Lower lobe of right lung (tissue), 2 donors: ENCODE measurements at regions not wholly inside any gene's neighbourhood (a gene's known extent, or its start where the extent isn't known, plus 50 kb on each side); places are given as distances from the start of the nearest gene placed in this dataset.

Experiments used
- ATAC-seq, 2 donors: fragments of 200-7000 bp; cut with Tn5 transposase; one replicate each; pipeline ENCODE4 v1.9.1; 2020 to 2022; ENCODE audit warnings: mild to moderate bottlenecking in 2 of 2, moderate library complexity in 2 of 2
- DNase-seq: peaks from one replicate; pipeline ENCODE4 v3.0.0-alpha.2; 2020
- H3K27ac ChIP-seq: fragments of 200-600 bp; one replicate; pipeline ENCODE4 v1.8.0; 2022
- H3K27me3 ChIP-seq: fragments of 200-600 bp; one replicate; pipeline ENCODE4 v1.8.0; 2022; ENCODE audit warnings: low read depth
- H3K36me3 ChIP-seq: fragments of 200-600 bp; one replicate; pipeline ENCODE4 v1.8.0; 2022; ENCODE audit warnings: mild to moderate bottlenecking
- H3K4me1 ChIP-seq: fragments of 200-600 bp; one replicate; pipeline ENCODE4 v1.8.0; 2022
- H3K4me3 ChIP-seq: fragments of 200-600 bp; one replicate; pipeline ENCODE4 v1.8.0; 2022; ENCODE audit warnings: mild to moderate bottlenecking
- H3K9me3 ChIP-seq: fragments of 200-600 bp; one replicate; pipeline ENCODE4 v1.8.0; 2022
- intact Hi-C: fragments of 100-400 bp; cut with DNase I; formaldehyde crosslinking; loops from one replicate; pipeline ENCODE4 v1.11.0; 2022
- TF ChIP-seq, protein P1 (sequence below): fragments of 200-600 bp; IDR thresholded peaks from one replicate; pipeline ENCODE4 v1.8.0; 2022; ENCODE audit warnings: antibody characterized with exemption, mild to moderate bottlenecking
- donor health status: DM: no; HTN: yes; CAD: no; lungs with severe emphysema.

DNA sequence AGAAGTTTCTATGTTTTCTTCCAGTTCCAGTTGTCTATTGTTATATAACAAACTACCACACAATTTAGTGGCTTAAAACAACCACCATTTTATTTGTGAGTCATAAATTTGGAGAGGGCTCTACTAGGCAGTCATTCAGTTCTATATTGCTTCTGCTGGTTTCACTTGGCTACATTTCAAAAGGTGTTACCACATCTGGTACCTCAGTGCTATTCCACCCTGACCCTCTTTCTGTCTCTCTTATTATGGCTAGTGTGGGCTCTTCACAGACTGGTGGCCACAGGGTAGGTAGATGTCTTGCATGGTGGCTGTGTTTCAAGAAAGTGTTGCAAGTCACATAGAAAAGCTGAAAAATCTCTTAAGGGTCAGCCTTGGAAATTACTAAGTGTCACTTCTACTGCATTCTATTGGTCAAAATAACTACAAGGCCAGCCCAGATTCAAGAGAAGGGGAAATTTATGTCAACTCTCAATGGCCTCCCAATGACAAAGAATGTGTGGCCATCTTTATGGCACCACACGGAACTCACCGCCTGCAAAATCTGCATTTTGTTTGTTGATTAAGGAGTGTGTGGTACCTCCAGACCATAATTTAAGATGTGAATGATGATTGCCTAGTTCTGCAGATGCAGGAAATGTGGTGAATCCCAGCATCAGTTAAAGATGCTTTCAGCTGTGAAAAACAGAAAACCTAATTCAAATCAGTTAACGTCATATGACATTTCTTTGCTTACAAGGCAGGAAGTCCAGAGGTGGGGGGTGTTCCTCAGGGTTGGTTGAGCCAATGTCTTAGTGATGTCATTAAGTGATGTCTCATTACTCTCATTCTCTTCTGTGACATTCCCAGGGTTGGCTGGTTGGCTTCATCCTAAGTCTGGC lies 105.8 kb upstream of the RASGRP1 start:
- intact Hi-C loops = no loop called here

DNA sequence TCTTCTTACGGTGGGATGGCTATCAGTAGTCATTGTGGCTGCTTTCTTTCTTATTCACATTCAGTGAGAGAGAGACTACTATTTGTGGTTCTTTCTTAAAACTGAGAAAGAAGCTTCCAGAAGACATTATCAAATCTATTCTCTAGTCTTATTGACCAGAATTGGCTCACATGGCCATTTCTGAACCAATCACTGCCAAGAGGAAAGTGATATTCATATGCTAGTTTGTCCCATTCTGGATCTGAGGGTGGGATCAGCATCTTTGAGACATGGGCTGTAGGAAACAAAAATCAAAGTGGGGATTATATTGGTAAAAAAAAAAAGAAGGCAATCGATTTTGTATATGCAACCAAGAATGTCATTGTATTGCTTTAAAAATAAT lies 106.4 kb upstream of the RASGRP1 start:
- intact Hi-C loops = no loop called here
- Histone ChIP-seq H3K36me3 (no peaks in the 10 kb centered on the region), H3K4me1 (peaks cover 4% of the 10 kb centered on the region), H3K27ac (no peak overlapping the region), H3K4me3 (no peak overlapping the region), H3K9me3 (no peaks in the 10 kb centered on the region), H3K27me3 (no peaks in the 10 kb centered on the region)
- TF ChIP-seq, protein P1, sequence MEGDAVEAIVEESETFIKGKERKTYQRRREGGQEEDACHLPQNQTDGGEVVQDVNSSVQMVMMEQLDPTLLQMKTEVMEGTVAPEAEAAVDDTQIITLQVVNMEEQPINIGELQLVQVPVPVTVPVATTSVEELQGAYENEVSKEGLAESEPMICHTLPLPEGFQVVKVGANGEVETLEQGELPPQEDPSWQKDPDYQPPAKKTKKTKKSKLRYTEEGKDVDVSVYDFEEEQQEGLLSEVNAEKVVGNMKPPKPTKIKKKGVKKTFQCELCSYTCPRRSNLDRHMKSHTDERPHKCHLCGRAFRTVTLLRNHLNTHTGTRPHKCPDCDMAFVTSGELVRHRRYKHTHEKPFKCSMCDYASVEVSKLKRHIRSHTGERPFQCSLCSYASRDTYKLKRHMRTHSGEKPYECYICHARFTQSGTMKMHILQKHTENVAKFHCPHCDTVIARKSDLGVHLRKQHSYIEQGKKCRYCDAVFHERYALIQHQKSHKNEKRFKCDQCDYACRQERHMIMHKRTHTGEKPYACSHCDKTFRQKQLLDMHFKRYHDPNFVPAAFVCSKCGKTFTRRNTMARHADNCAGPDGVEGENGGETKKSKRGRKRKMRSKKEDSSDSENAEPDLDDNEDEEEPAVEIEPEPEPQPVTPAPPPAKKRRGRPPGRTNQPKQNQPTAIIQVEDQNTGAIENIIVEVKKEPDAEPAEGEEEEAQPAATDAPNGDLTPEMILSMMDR = no peak
- no peak for ATAC-seq
- DNase-seq = no peak

More for the DNA sequence above, 105.8 kb upstream of the RASGRP1 start:
- DNase-seq = no peak
- H3K4me1 ChIP-seq = peaks cover 4% of the 10 kb centered on the region
- no peak overlapping the region for H3K27ac ChIP-seq
- no peak overlapping the region for H3K4me3 ChIP-seq
- TF ChIP-seq, protein P1 = no peak
- ATAC-seq = peak; percentile 39 to 61
- no peaks in the 10 kb centered on the region for H3K9me3 ChIP-seq
- H3K27me3 ChIP-seq = no peaks in the 10 kb centered on the region
- no peaks in the 10 kb centered on the region for H3K36me3 ChIP-seq

DNA sequence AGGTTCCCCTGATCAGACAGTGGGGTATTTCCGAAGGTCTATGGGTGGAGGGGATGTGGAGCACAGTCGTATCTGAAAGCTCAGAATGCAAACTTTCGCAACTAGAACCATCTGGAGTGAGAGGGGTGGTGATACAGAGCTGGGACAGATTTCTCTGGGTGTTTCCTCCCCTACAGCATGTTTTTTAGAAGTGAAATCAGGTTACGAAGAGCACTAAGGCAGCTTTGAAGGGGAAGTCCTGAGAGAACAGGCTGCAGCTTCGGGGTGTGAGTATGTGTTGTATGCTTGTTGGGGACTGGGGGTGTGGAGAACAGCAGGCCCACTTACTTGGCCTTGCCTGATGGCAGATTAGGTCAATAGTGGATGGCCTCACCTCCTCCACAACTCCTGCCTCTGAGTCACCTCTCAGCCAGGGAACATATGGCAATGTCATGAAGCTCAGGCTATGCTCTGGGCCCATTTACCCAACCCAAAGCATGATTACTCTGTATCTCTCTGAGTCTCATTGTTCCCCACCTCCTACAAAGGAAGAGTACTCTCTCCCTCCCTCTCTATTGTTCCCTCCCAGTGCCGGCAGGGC lies 107.2 kb upstream of the RASGRP1 start:
- Histone ChIP-seq H3K36me3 (no peaks in the 10 kb centered on the region), H3K9me3 (no peaks in the 10 kb centered on the region), H3K27ac (no peak overlapping the region), H3K4me1 (peaks cover 4% of the 10 kb centered on the region), H3K4me3 (no peak overlapping the region), H3K27me3 (no peaks in the 10 kb centered on the region)
- DNase-seq = no peak
- TF ChIP-seq, protein P1 = no peak
- intact Hi-C loops = no loop called here
- ATAC-seq = peak; percentile 48 to 53

DNA sequence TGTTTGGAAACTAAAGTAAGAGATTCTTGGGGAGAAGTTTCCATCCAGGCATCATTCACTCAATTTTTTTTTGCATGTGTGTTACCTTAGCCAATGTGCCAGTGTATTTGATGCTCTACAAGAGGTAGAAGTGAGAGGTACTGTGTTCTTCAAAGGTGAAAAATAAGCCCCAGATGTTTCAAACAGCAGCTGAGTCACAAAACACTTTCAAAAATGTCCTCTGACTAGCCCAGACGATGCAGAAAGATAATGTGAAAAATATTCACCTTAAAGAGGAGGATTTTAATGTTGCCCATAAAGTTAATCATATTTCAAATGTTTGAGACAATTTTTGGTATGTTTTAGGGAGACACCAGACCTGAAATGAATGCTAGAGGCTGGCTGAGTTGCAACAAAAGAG lies 107.7 kb upstream of the RASGRP1 start:
- Histone ChIP-seq H3K4me3 (no peak overlapping the region), H3K27me3 (no peaks in the 10 kb centered on the region), H3K36me3 (no peaks in the 10 kb centered on the region), H3K9me3 (no peaks in the 10 kb centered on the region), H3K4me1 (peaks cover 4% of the 10 kb centered on the region), H3K27ac (no peak overlapping the region)
- intact Hi-C loops = no loop called here
- TF ChIP-seq, protein P1 = no peak
- ATAC-seq (no peak), DNase-seq (no peak)

DNA sequence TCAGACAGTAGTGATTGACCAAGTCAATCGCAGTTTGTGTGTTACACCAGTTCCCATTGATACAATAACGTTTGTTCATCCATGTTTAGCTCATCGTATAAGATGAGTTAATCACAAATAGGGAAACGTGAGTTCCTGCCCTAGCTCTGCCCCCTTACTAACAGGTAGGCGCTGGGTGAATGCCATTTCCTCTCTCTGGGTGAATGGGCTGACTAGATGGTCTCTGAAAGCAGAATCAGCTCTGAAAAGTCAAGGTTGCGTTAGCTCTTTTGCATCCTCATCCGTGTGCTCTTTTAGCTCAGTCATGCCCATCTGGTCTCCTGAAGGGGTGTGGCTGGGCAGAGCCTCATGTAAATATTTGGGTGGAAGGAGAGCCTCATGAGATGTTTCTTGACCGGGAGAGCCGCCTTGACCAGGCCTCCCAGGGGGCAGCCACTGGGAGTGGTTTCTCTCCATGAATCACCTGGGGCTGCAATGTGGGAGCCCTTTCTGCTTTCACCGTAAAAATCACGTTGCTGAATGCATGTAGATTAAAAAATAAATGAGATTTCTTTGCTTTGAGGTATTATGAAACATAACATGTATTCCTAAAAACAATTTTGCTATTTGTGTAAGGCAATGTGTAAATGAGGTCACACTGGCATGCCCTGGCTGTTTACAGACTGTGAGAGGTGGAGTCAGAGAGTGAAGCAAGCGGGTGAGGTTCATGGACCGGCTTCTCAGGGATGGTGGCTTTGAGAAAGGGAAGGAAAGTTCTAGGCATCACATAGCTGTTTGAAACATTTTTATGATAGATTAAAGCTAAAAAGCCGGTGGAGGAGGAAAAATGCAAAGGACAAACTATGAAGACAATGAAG lies 108.4 kb upstream of the RASGRP1 start:
- Histone ChIP-seq H3K36me3 (no peaks in the 10 kb centered on the region), H3K4me3 (no peak overlapping the region), H3K27me3 (no peaks in the 10 kb centered on the region), H3K4me1 (peaks cover 4% of the 10 kb centered on the region), H3K27ac (no peak overlapping the region), H3K9me3 (no peaks in the 10 kb centered on the region)
- TF ChIP-seq, protein P1 = no peak
- DNase-seq = no peak
- intact Hi-C loops = no loop called here
- no peak for ATAC-seq
